PC-9 (cell line): ENCODE measurements at regions not wholly inside any gene's neighbourhood (a gene's known extent, or its start where the extent isn't known, plus 50 kb on each side); places are given as distances from the start of the nearest gene placed in this dataset.

Experiments
- BruUV-seq: library from RNA; stranded (reverse); fragments of 400-500 nt; replicated peaks from 2 replicates; lab custom pipeline; 2021; lab: Mats Ljungman, UMichigan
- CTCF ChIA-PET: fragments of 300-600 bp; sonication (Branson Sonifier 250); formaldehyde crosslinking; loops from one replicate; lab custom pipeline; 2022; ENCODE audit warnings: antibody characterized with exemption; lab: Charles Lee
- POLR2A ChIA-PET: fragments of 300-600 bp; sonication (Branson Sonifier 250); formaldehyde crosslinking; loops from one replicate; lab custom pipeline; 2022; ENCODE audit warnings: antibody characterized with exemption; ENCODE audit not compliant: unreplicated experiment; lab: Charles Lee
- DNase-seq, 2 experiments: peaks; one replicate each; pipeline versions ENCODE4 v3.0.0 to v3.0.0-alpha.2; 2015 to 2022; ENCODE audit warnings: mixed read lengths in 1 of 2
- H2AFZ ChIP-seq: fragments of 200-600 bp; sonication (generic); 2 replicates; pipeline ENCODE4 v1.8.1; 2017; ENCODE audit warnings: antibody characterized with exemption
- H3F3A ChIP-seq: fragments of 200-600 bp; sonication (generic); 2 replicates; pipeline ENCODE4 v1.8.1; 2017; ENCODE audit warnings: antibody characterized with exemption, mild to moderate bottlenecking, low read depth; ENCODE audit not compliant: insufficient read depth
- H3K27ac ChIP-seq: fragments of 200-600 bp; sonication (generic); 2 replicates; pipeline ENCODE4 v1.6.1; 2016; ENCODE audit warnings: mixed run types
- H3K27me3 ChIP-seq: fragments of 200-600 bp; sonication (generic); 2 replicates; pipeline ENCODE4 v1.6.1; 2016; ENCODE audit warnings: low read depth, mixed run types; ENCODE audit not compliant: insufficient read depth
- H3K36me3 ChIP-seq: fragments of 200-600 bp; sonication (generic); 2 replicates; pipeline ENCODE4 v1.6.1; 2016; ENCODE audit warnings: low read depth, mixed run types
- H3K4me1 ChIP-seq: fragments of 200-600 bp; sonication (generic); replicated peaks from 2 replicates; pipeline ENCODE4 v1.6.1; 2016; ENCODE audit warnings: mixed run types; ENCODE audit not compliant: insufficient read depth
- H3K4me2 ChIP-seq: fragments of 200-600 bp; sonication (generic); 2 replicates; pipeline ENCODE4 v1.6.1; 2017; ENCODE audit warnings: mixed run types
- H3K4me3 ChIP-seq: fragments of 200-600 bp; sonication (generic); 2 replicates; pipeline ENCODE4 v1.6.1; 2016; ENCODE audit warnings: mixed run types
- H3K79me2 ChIP-seq: fragments of 200-600 bp; sonication (generic); 2 replicates; pipeline ENCODE4 v1.6.1; 2017; ENCODE audit warnings: low read depth, mixed run types
- H3K9me2 ChIP-seq: fragments of 200-600 bp; sonication (generic); 2 replicates; pipeline ENCODE4 v1.8.1; 2017; ENCODE audit warnings: mild to moderate bottlenecking; ENCODE audit not compliant: insufficient read depth
- H3K9me3 ChIP-seq: fragments of 200-600 bp; sonication (generic); 2 replicates; pipeline ENCODE4 v1.8.1; 2016; ENCODE audit warnings: low read depth; ENCODE audit not compliant: insufficient read depth
- H4K20me1 ChIP-seq: fragments of 200-600 bp; sonication (generic); 2 replicates; pipeline ENCODE4 v1.8.1; 2017; ENCODE audit not compliant: insufficient read depth
- EZH2 ChIP-seq: fragments of 200-600 bp; sonication (generic); IDR thresholded peaks from 2 replicates; pipeline ENCODE4 v1.8.0; 2017; ENCODE audit warnings: antibody characterized with exemption, low read depth
- intact Hi-C: fragments of 100-400 bp; cut with micrococcal nuclease; formaldehyde crosslinking; loops from one replicate; pipeline ENCODE4 v1.10.0; 2022; ENCODE audit not compliant: unreplicated experiment
- TF ChIP-seq, protein P1 (sequence below): fragments of 200-600 bp; sonication (generic); conservative IDR thresholded peaks from 2 replicates; pipeline ENCODE4 v1.6.1; 2017; ENCODE audit warnings: mixed run types, antibody characterized with exemption, mild to moderate bottlenecking, moderate library complexity

DNA sequence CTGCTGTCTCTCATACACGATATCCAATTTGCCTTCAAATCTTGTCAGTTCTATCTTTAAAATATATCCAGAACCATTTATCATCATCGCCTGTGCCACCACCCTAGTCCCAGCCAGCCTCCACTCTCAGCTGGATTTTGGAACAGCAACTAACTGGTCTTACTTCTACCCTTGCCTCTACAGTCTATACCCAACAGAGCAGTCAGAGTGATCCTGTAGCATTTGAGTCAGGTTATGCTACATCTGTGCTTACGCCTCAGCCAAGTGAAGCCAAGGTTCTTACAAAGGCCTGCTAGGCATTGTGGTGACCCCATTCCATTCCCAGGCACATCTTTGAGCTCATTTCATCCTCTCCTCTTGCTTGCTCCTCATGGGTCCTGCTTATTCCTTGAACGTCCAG, 95.7 kb upstream of the ACSL1 start:
- ChIA-PET POLR2A (no interaction called here), CTCF (no interaction called here)
- H3K4me3 ChIP-seq, result no peak overlapping the region
- H3K4me2 ChIP-seq, result no peak overlapping the region
- DNase-seq, result no peak
- H3K9me3 ChIP-seq, result no peaks in the 10 kb centered on the region
- H2AFZ ChIP-seq, result no peak overlapping the region
- no peaks in the 10 kb centered on the region for H3K4me1 ChIP-seq
- H3F3A ChIP-seq, result no peaks in the 10 kb centered on the region
- intact Hi-C loops, result no loop called here
- H3K27me3 ChIP-seq, result no peaks in the 10 kb centered on the region
- H3K27ac ChIP-seq, result no peak overlapping the region
- no peaks in the 10 kb centered on the region for H3K79me2 ChIP-seq
- H3K9me2 ChIP-seq, result no peaks in the 10 kb centered on the region
- H3K36me3 ChIP-seq, result no peaks in the 10 kb centered on the region
- BruUV-seq, result no TSS peak
- TF ChIP-seq EZH2, result no peak
- TF ChIP-seq, protein P1, sequence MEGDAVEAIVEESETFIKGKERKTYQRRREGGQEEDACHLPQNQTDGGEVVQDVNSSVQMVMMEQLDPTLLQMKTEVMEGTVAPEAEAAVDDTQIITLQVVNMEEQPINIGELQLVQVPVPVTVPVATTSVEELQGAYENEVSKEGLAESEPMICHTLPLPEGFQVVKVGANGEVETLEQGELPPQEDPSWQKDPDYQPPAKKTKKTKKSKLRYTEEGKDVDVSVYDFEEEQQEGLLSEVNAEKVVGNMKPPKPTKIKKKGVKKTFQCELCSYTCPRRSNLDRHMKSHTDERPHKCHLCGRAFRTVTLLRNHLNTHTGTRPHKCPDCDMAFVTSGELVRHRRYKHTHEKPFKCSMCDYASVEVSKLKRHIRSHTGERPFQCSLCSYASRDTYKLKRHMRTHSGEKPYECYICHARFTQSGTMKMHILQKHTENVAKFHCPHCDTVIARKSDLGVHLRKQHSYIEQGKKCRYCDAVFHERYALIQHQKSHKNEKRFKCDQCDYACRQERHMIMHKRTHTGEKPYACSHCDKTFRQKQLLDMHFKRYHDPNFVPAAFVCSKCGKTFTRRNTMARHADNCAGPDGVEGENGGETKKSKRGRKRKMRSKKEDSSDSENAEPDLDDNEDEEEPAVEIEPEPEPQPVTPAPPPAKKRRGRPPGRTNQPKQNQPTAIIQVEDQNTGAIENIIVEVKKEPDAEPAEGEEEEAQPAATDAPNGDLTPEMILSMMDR, result no peak
- H4K20me1 ChIP-seq, result no peaks in the 10 kb centered on the region

DNA sequence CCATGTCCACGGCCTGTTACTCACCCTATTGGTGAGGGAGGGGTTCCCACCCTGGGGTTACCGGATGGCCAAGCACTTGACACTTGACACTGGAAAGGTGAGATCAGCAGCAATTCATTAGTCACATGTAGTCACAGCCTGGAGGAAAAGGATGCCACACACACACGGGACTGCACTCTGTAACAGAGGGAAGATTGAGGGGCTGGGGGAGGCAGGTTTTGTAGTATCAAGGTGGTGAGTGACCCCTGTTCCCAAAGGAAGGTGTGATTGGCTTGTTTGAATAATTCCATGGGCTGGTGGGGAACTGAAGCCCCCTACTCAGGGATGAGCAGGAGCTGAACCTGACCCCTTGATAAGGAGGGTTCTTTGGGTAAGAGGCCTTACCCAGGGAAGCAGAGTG, 96.0 kb upstream of the HELT start:
- no peaks in the 10 kb centered on the region for H3K79me2 ChIP-seq
- BruUV-seq, result no TSS peak
- intact Hi-C loops, result no loop called here
- TF ChIP-seq EZH2, result no peak
- H3K36me3 ChIP-seq, result no peaks in the 10 kb centered on the region
- H2AFZ ChIP-seq, result no peak overlapping the region
- H3K4me1 ChIP-seq, result no peaks in the 10 kb centered on the region
- ChIA-PET POLR2A (no interaction called here), CTCF (no interaction called here)
- no peaks in the 10 kb centered on the region for H3F3A ChIP-seq
- no peak for DNase-seq
- no peaks in the 10 kb centered on the region for H3K27me3 ChIP-seq
- no peak overlapping the region for H3K4me2 ChIP-seq
- H4K20me1 ChIP-seq, result no peaks in the 10 kb centered on the region
- no peaks in the 10 kb centered on the region for H3K9me2 ChIP-seq
- H3K9me3 ChIP-seq, result no peaks in the 10 kb centered on the region
- H3K27ac ChIP-seq, result no peak overlapping the region
- H3K4me3 ChIP-seq, result no peak overlapping the region

DNA sequence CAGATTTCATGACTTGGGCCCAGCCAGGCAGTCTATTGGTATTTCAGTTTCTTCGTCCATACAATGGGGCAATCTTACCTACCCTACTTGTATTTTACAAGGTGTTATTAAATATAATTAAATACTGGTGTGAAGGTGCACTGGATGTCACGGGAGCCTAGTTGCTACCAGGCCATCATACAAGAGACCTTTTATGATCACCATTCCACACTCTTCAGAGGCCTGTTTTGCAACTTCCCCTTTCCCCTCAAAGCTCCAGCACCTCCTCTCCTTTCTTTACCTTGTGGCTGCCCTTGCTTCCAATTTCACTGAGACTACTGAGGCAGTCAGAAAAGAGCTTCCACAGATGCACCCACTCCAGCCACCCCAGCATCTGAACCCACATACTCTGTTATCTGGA, 93.8 kb upstream of the HELT start:
- no TSS peak for BruUV-seq
- no peaks in the 10 kb centered on the region for H3K9me3 ChIP-seq
- no peaks in the 10 kb centered on the region for H3K36me3 ChIP-seq
- no peaks in the 10 kb centered on the region for H3K4me1 ChIP-seq
- H3K4me3 ChIP-seq, result no peak overlapping the region
- DNase-seq, result no peak
- H3K4me2 ChIP-seq, result no peak overlapping the region
- POLR2A ChIA-PET, result no interaction called here
- no peaks in the 10 kb centered on the region for H4K20me1 ChIP-seq
- no peaks in the 10 kb centered on the region for H3K27me3 ChIP-seq
- H3K27ac ChIP-seq, result no peak overlapping the region
- CTCF ChIA-PET, result no interaction called here
- H3F3A ChIP-seq, result no peaks in the 10 kb centered on the region
- H3K9me2 ChIP-seq, result no peaks in the 10 kb centered on the region
- no peak for TF ChIP-seq EZH2
- TF ChIP-seq, protein P1, result no peak
- no peaks in the 10 kb centered on the region for H3K79me2 ChIP-seq
- intact Hi-C loops, result no loop called here
- H2AFZ ChIP-seq, result no peak overlapping the region

DNA sequence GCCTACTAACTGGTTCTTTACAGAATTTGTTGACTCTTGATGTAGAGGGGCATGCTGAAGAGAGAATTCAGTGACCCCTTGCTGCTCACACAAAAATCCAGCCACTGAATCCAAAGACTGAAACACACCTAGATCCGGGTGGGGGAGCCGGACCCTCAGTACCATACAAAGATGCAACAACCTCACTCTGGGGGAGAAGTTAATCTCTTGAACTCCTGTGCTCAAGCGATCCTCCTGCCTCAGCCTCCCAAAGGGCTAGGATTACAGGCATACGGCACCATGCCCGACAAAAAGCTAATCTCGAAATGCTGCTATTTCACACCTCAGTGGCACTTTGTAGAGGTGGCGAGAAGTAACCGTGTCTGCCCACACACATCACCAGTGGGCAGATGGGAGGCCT, 88.8 kb upstream of the HELT start:
- Histone ChIP-seq H3K27ac (no peak overlapping the region), H4K20me1 (no peaks in the 10 kb centered on the region), H3K27me3 (no peaks in the 10 kb centered on the region), H3K4me3 (no peak overlapping the region), H3F3A (no peaks in the 10 kb centered on the region), H3K36me3 (no peaks in the 10 kb centered on the region), H3K79me2 (no peaks in the 10 kb centered on the region), H3K4me2 (no peak overlapping the region), H3K9me2 (no peaks in the 10 kb centered on the region), H2AFZ (no peak overlapping the region), H3K9me3 (no peaks in the 10 kb centered on the region), H3K4me1 (peaks cover 9% of the 10 kb centered on the region)
- POLR2A ChIA-PET, result no interaction called here
- TF ChIP-seq, protein P1, result no peak
- TF ChIP-seq EZH2, result no peak
- no TSS peak for BruUV-seq
- CTCF ChIA-PET, result no interaction called here
- intact Hi-C loops, result no loop called here
- DNase-seq, result no peak
